NK-92 treated with Interleukin-12 subunit alpha and Interleukin-12 subunit beta, amount 100 ng/mL, for 24 hours (cell line): ENCODE measurements at regions not wholly inside any gene's neighbourhood (a gene's known extent, or its start where the extent isn't known, plus 50 kb on each side); places are given as distances from the start of the nearest gene placed in this dataset.

Experiments
- DNase-seq: peaks from one replicate; lab custom pipeline; 2025; lab: John Stamatoyannopoulos, UW

DNA sequence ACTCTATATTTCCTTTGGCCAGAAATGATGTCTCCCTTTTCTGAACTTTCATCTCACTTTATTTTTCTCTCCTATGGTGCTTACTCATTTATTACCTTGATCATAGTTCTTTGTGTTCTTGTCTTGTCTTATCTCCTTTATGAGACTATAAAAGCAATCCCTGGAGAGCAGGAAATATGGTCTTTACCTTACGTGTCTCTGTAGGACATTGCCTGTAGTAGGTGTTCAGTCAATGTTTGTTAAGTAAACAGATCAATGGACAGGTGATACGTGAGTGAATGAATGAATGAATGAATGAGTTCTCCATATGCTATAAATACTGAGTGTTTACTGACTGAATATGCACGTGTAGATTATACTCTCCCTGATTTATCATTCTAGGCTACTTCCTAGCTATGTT lies 193.7 kb upstream of the HMGA2 start:
- DNase-seq, result no peak

DNA sequence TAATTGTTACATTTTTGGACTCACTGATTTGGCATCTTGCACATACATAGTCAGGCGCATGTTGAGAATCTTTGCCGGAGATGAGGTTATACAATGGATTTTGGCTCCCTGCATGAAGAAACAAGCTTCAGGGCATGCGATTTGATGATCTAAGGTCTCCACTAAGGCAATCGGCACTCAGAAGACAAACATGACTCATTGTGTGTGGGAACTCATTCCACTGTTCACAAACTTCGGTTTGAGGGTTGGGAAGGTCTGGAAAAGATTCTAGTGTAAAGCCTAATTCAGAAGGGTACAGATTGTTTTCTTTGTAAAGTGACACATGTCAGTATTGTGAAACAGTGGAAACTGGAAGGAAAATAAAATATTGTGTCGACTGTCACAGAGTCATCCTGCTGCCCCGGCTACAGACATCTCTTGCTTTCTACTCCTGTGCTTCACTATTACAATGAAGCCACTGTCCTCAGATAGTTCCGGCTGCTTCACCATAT lies 192.6 kb upstream of the HMGA2 start:
- DNase-seq, result no peak

- no peak for DNase-seq
Measured at GRCh38 chr12:65632131-65632855, 192.0 kb upstream of the HMGA2 start.

GRCh38 chr12:65634061-65634460 lies 190.2 kb upstream of the HMGA2 start:
- no peak for DNase-seq

DNA sequence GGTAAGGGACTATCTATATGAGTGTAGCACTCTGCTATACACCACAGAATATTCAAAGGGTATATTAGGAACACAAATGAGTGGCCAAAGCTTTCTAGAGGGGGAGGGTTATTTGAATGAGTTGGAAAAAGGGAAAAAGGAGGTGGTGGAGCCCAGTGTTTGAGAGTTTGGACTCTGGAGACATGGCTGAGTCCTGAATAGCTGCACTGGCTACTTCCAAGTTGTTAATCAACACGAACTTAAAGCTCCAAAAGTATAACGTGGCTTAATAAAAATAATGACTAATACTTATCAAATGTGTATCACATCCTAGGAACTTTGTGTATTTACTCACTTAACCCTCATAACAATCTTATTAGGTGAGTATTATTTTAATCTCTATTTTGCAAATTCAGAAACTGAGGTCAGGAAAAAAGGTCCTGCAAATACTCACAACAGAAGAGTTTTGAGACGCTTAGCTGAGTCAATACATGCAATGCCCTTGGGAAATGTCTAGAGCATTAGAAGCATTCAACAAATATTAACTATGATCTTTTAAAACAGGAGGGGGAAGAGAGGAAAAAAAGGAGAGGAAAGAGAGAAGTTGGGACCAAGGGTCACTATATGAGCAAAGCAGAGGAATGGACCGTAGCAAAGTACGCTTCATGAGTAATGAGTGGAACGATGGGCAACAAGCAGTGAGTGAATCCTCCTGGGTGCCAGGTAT lies 189.5 kb upstream of the HMGA2 start:
- no peak for DNase-seq

GRCh38 chr12:65636436-65636835 lies 187.8 kb upstream of the HMGA2 start:
- no peak for DNase-seq

GRCh38 chr12:65637150-65637549 lies 187.1 kb upstream of the HMGA2 start:
- DNase-seq, result no peak

- no peak for DNase-seq
Measured at GRCh38 chr12:65637774-65638173, 186.5 kb upstream of the HMGA2 start.

- no peak for DNase-seq
Measured at GRCh38 chr12:65638324-65638723, 186.0 kb upstream of the HMGA2 start.

GRCh38 chr12:65640489-65640901 lies 183.8 kb upstream of the HMGA2 start:
- DNase-seq, result no peak

- no peak for DNase-seq
Measured at GRCh38 chr12:65642061-65642661, 182.1 kb upstream of the HMGA2 start.

GRCh38 chr12:65643171-65643570 lies 181.1 kb upstream of the HMGA2 start:
- no peak for DNase-seq

- DNase-seq, result no peak
Measured at GRCh38 chr12:65643595-65644386, 180.5 kb upstream of the HMGA2 start.

- no peak for DNase-seq
Measured at GRCh38 chr12:65646127-65646643, 178.1 kb upstream of the HMGA2 start.

GRCh38 chr12:65647074-65647473 lies 177.2 kb upstream of the HMGA2 start:
- no peak for DNase-seq

- DNase-seq, result no peak
Measured at GRCh38 chr12:65648461-65648860, 175.8 kb upstream of the HMGA2 start.

DNA sequence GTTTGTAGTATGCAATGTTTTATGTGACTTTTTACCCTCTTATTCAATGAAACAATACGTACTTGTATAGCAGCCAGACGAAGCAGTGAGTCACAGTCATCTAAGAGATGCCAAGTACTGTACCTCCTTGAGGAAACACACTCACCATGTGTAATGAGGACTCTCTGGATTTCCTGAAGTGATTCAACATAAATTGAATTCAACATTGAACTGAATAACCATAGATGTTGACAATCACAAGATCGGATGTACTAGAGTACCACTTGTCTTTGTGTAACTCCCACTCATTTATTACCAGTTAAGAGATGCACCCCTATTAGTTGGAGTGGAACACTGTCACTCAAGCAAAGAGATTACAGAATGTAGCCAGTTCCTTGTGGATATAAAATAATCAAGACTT lies 175.2 kb upstream of the HMGA2 start:
- DNase-seq, result no peak

- no peak for DNase-seq
Measured at GRCh38 chr12:65651060-65651459, 173.2 kb upstream of the HMGA2 start.

DNA sequence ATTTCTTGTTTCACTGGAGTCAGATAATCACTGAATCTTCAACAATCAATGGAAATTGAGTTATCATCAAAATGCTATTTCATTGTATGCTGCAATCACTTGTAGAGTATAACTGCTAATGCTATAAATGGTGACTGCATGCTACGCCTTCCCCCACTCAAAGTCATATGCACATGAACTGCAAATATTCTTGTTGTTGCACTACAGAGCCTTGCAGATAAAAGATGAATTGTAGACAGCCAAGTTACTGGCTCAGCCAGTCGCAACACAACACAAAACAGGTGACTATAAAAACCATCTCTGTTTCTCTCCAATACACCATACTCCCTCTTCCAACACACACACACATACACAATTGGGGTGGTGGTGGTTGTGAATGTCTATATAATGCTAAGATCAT lies 171.0 kb upstream of the HMGA2 start:
- no peak for DNase-seq

DNA sequence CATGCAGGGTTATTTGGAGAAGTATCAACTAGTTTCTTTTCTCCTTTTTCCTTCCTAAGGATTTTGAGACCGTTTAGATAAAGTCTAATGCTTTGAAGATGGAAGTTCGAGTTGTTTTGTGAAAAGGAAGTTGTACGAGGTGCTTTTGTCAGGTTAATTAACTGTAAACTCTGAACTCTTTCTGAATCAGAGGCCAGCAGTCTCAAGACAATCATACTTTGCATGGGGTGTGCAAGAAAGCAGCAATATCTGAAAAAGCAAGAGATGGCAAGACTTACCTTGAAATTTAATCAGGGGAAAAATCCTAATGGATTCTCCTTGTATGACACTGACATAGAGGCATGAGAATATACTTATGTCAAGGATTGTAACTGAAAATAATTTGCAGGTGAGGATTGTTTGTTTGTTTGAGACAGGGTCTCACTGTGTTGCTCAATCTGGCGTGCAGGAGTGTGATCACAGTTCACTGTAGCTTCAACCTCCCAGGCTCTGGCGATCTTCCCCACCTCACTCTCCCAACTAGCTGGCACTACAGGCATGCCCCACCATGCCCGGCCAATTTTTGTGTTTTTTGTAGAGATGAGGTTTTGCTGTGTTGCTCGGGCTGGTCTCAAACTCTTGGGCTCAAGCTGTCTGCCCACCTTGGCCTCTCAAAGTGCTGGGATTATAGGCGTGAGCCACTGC lies 170.2 kb upstream of the HMGA2 start:
- DNase-seq, result no peak

- DNase-seq, result no peak
Measured at GRCh38 chr12:65655074-65655493, 169.2 kb upstream of the HMGA2 start.
